GM18909 (cell line): ENCODE measurements at regions not wholly inside any gene's neighbourhood (a gene's known extent, or its start where the extent isn't known, plus 50 kb on each side); places are given as distances from the start of the nearest gene placed in this dataset.
"Not testable (repeated sequence)": the region's sequence is repeated elsewhere in the genome, so short reads cannot be mapped to it uniquely, and the experiment has no call there.

ENCODE experiments used
- ATAC-seq: cut with Tn5 transposase; IDR thresholded peaks from one replicate; pipeline ENCODE4 v1.9.1; 2021; ENCODE audit warnings: mild to moderate bottlenecking; ENCODE audit not compliant: unreplicated experiment, poor library complexity

GRCh38 chr7:138307633-138308032, 152.4 kb upstream of the TRIM24 start:
- ATAC-seq, result no peak

GRCh38 chr7:138308136-138308535, 151.9 kb upstream of the TRIM24 start:
- no peak for ATAC-seq

- ATAC-seq, result no peak
Observed at GRCh38 chr7:138309186-138309585, 150.9 kb upstream of the TRIM24 start.

- no peak for ATAC-seq
Observed at GRCh38 chr7:138313829-138314178, 146.3 kb upstream of the TRIM24 start.

- peak; percentile 100 for ATAC-seq
Observed at GRCh38 chr7:138316421-138317043, 143.5 kb upstream of the TRIM24 start.

GRCh38 chr7:138317044-138317596, 142.9 kb upstream of the TRIM24 start:
- no peak for ATAC-seq

GRCh38 chr7:138324941-138325340, 135.1 kb upstream of the TRIM24 start:
- ATAC-seq, result no peak

GRCh38 chr7:138325434-138325833, 134.6 kb upstream of the TRIM24 start:
- ATAC-seq, result no peak

GRCh38 chr7:138328215-138328614, 131.8 kb upstream of the TRIM24 start:
- no peak for ATAC-seq

- not testable (repeated sequence) for ATAC-seq
Observed at GRCh38 chr7:138332850-138333249, 127.2 kb upstream of the TRIM24 start.

GRCh38 chr7:138338361-138338760, 121.7 kb upstream of the TRIM24 start:
- ATAC-seq, result no peak

- not testable (repeated sequence) for ATAC-seq
Observed at GRCh38 chr7:138339229-138339628, 120.8 kb upstream of the TRIM24 start.

- ATAC-seq, result no peak
Observed at GRCh38 chr7:138342990-138343389, 117.1 kb upstream of the TRIM24 start.

GRCh38 chr7:138345567-138345966, 114.5 kb upstream of the TRIM24 start:
- no peak for ATAC-seq

- no peak for ATAC-seq
Observed at GRCh38 chr7:138346975-138347374, 113.1 kb upstream of the TRIM24 start.

GRCh38 chr7:138349841-138350700, 110.0 kb upstream of the TRIM24 start:
- ATAC-seq, result no peak

GRCh38 chr7:138350701-138351357, 109.2 kb upstream of the TRIM24 start:
- no peak for ATAC-seq

GRCh38 chr7:138352570-138353461, 107.2 kb upstream of the TRIM24 start:
- no peak for ATAC-seq

- no peak for ATAC-seq
Observed at GRCh38 chr7:138354066-138354465, 106.0 kb upstream of the TRIM24 start.

- ATAC-seq, result no peak
Observed at GRCh38 chr7:138355254-138355653, 104.8 kb upstream of the TRIM24 start.
